Keratinocyte (primary cell): ENCODE measurements at regions not wholly inside any gene's neighbourhood (a gene's known extent, or its start where the extent isn't known, plus 50 kb on each side); places are given as distances from the start of the nearest gene placed in this dataset.

ENCODE experiments used
- CTCF ChIP-seq, 3 experiments: IDR thresholded peaks in 1 of 3; conservative IDR thresholded peaks in 1 of 3; optimal IDR thresholded peaks in 1 of 3; 2 replicates in 2 of 3; 3 replicates in 1 of 3; pipeline versions ENCODE3 to v1.5.1; 2011; ENCODE audit warnings: low read length in 3 of 3, mild to moderate bottlenecking in 3 of 3, moderate library complexity in 2 of 3, control low read depth in 1 of 3, inconsistent platforms in 1 of 3; ENCODE audit not compliant: insufficient read depth in 2 of 3; ENCODE audit errors: extremely low read depth in 1 of 3
- EZH2 ChIP-seq: IDR thresholded peaks from one replicate; pipeline ENCODE4 v1.6.1; 2012; ENCODE audit warnings: inconsistent platforms, mild to moderate bottlenecking, low read length, moderate library complexity

GRCh38 chr6:95848717-95849116 lies 167.1 kb upstream of the FUT9 start:
- TF ChIP-seq EZH2, result no peak
- TF ChIP-seq CTCF (optimal IDR thresholded peaks at IDR 0.05 in 1 of 3, IDR thresholded peaks at IDR 0.05 in 1 of 3, conservative IDR thresholded peaks at IDR 0.05 in 1 of 3; ENCODE audit: extremely low read depth in 1 of 3, insufficient read depth in 2 of 3, low read length in 3 of 3), result no peak
